Epithelial cell of prostate (primary cell): ENCODE measurements at regions not wholly inside any gene's neighbourhood (a gene's known extent, or its start where the extent isn't known, plus 50 kb on each side); places are given as distances from the start of the nearest gene placed in this dataset.

ENCODE experiments used
- DNase-seq: peaks from one replicate; pipeline ENCODE4 v3.0.0-alpha.2; 2011; ENCODE audit warnings: low read depth, low spot score
- H3K27ac ChIP-seq: fragments of 450-650 bp; 2 replicates; pipeline ENCODE4 v1.5.1; 2017; ENCODE audit warnings: mild to moderate bottlenecking

GRCh38 chr10:10786109-10787090 is 231.3 kb upstream of the CELF2 start:
- peak overlapping the region; percentile 85 for H3K27ac ChIP-seq
- peak; percentile 39 for DNase-seq

GRCh38 chr10:10787586-10787985 is 230.1 kb upstream of the CELF2 start:
- H3K27ac ChIP-seq: peak overlapping the region; percentile 85
- no peak for DNase-seq

DNA sequence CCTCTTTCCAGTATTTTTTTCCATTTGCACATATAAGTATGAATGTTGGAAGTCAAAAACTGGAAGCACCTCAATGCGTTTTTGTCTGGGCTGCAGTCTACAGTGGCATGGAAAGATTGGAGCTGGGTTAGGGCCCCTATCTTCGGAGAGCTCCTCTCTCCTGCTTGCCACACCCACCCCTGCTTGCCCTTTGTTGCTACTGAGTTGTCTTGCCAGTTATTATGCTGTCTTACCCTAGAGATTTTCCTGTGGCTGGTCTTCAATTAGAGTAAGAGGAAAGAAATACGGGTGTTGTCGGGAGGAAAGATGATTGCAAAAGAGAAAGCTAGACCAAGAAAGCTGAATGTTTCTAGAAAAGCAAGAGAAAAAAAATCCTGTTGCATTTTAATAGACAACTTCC is 228.9 kb upstream of the CELF2 start:
- DNase-seq: no peak
- H3K27ac ChIP-seq: no peak overlapping the region

DNA sequence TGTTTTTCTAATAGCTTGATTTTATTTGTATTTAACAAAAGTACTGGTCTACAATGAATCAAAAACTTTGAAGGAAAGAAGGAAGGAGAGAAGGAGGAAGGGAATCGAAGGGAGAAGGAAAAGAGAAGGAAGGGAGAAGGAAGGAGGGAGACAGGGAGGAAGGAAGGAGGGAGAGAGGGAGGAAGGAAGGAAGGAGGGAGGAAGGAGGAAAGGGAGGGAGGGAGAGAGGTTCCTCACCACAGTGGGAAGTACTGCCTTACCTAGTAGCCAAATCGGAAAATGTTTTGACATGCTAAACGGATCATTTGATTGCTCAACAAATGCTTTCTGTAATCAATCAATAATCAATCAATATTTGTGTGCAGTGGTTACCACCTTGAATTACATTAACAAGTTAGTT is 225.8 kb upstream of the CELF2 start:
- no peak for DNase-seq
- H3K27ac ChIP-seq: peak overlapping the region; percentile 90

DNA sequence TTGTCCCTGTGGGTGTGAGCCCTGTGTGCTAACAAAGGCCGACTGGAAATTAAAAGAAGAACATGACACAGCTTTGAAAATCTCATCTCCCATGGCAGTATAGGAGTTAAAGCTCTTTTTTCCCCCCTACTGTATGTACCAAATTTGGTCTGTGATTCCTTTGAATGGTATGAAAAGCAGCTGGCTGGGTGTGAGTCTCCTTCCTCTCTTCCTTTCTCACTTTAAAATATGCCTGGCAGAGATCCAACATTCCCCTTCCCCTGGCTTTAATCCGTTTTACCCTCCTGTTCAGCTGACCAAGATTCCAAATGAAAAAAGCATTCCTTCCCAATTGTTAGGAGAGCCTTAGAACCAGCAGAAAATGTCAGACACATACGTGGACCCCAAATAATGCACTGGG is 225.0 kb upstream of the CELF2 start:
- no peak for DNase-seq
- H3K27ac ChIP-seq: peak overlapping the region; percentile 90

DNA sequence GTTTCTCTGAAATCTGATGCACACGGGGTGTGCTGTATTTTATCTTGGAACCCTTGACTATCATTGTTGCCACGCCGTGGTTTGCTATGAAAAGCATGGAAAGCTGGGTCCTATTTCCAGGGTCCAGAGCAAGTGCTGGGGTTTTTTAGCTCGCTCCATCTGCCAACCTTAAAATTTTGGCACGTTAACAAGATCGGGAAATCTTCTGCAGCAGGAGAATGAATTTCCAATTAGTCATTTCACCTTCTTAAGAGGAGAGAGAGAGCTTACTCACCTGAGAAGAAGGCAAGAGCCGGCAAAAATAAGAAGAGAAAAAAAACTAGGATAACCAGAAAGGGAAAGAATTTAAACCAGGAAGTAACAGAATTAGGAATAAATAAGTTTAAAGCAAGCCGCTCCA is 223.6 kb upstream of the CELF2 start:
- peak; percentile 68 for DNase-seq
- H3K27ac ChIP-seq: peak overlapping the region; percentile 90

GRCh38 chr10:10794791-10795191 is 222.9 kb upstream of the CELF2 start:
- H3K27ac ChIP-seq: peak overlapping the region; percentile 90

GRCh38 chr10:10796061-10796773 is 221.5 kb upstream of the CELF2 start:
- peak overlapping the region; percentile 90 for H3K27ac ChIP-seq
- no peak for DNase-seq

More at GRCh38 chr10:10794791-10795191, 222.9 kb upstream of the CELF2 start:
- peak; percentile 70 for DNase-seq

- peak overlapping the region; percentile 90 for H3K27ac ChIP-seq
- DNase-seq: peak; percentile 50
Observed at GRCh38 chr10:10796774-10797415, 220.8 kb upstream of the CELF2 start.

DNA sequence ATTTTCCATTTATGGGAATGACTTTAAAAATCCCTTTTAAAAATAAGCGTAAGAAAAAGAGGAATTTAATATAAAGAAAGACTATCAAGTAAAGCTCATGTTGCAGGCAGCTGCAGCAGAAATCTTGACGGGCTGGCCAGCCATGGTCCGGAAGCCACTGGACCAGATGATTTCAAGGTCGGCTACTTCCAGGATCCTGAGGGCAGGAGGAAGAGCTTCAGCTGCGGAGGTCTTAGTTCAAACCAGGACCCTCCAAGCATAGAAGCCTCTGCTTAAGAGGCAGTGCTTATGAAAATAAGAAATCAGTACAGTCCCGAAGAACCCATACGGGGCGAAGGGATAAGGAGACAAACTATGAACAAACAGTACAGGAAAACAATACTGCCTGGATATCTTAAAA is 220.2 kb upstream of the CELF2 start:
- peak overlapping the region; percentile 90 for H3K27ac ChIP-seq
- DNase-seq: no peak

GRCh38 chr10:10798102-10798863 is 219.4 kb upstream of the CELF2 start:
- no peak for DNase-seq
- peak overlapping the region; percentile 90 for H3K27ac ChIP-seq

DNA sequence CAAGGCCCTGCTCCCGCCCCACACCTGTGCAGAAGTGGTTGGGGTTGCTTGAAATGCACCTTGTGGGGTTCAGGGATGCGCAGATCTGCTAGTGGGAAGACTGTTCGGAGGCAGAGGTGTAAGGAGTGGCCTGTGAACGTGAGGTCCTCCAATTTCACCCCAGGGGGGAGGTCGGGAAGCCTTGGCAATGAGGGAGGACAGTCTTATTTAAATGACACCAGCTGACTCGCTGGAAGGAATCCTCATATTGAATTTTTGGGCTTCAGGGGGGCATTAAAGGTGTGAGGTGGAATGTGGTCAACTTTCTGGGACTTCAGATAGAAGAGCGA is 218.8 kb upstream of the CELF2 start:
- DNase-seq: no peak
- H3K27ac ChIP-seq: peak overlapping the region; percentile 90

DNA sequence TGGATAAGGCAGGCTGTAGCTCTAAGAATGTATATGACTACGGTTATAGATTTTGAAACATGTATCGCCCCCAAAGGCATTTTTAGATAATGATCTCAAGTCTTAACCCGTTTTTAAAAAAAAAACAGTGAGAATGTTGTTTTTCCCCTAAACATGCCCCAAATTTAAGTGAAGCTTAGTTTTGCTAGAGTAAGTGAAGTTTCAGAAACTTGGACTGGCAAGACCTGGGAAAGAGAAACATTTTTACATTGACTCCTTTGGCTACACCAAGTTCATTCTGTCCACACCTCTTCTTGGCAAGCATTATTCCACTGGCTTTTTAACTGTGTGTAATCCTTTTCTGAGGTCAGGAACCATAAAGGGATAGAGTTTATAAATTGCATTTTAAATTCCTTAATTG is 216.7 kb upstream of the CELF2 start:
- H3K27ac ChIP-seq: no peak overlapping the region
- DNase-seq: no peak

DNA sequence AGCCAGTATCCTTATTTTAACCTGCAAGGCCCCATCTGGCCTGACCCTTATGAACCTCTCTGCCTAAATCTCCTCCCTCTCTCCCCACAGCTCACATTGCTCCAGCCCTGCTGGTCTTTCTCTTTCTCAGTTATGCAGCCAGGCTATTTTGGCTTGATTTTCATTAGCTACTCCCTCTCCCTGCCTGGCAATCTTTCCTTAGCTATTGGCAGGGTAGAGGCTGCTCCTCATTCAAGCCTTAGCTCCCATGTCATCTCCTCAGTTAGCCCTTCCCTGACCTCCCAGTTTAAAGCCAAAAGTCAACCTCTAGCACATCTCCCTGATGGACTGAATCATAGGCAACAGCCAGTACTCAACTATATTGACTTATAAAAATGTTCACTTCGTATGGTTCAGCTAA is 214.4 kb upstream of the CELF2 start:
- no peak for DNase-seq
- H3K27ac ChIP-seq: no peak overlapping the region

DNA sequence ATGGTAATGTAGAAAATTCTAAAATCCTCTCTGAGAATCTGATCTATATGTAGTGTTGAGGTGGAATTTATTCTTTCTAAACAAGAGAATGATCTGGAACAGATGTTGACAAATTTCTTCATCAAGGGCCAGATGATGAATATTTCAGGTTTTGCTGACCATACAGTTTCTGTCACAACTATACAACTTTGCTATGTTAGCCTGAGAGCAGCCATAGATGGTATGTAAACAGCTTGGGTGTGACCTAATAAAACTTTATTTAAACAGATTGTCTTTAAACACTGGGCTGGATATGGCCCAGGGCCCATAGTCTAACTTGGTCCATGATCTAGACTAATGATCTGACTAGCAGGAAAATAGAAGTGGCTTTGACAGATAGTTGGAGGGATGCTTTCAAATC is 213.6 kb upstream of the CELF2 start:
- DNase-seq: no peak
- H3K27ac ChIP-seq: no peak overlapping the region

DNA sequence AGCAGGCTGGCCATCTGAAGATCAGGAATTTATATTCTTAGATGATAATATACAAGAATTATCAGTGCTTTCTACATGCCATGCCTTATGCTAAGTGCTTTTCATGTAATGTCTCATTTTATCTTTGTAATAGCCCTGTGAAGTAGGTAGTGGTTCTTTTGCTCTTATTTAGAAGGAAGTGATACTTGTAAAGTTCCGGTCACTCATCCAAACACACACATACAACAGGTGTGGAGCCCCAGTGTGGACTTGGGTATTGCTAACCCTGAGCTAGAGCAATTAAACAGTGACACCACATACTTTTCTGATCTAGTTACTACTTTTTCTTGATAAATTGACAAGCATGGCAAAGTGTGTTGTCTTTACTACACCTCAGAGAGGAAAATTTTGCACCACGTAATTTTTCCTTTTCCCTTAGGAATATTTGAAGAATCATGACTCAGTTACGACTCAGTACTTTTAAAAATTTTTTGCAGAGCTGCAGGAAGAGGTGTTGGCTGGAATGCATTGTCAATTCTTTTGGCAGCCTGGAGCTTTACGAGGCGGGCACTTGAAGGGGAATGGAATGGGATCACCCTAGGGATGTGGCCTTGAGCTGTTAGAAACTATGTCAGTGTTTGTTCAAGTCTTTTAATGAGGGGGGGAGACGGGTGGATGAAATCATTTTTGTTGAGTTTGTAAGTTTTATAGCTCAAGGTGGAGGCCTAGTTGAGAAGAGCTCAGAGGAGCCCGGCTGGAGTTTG is 212.5 kb upstream of the CELF2 start:
- peak overlapping the region; percentile 76 for H3K27ac ChIP-seq
- peak; percentile 45 for DNase-seq

DNA sequence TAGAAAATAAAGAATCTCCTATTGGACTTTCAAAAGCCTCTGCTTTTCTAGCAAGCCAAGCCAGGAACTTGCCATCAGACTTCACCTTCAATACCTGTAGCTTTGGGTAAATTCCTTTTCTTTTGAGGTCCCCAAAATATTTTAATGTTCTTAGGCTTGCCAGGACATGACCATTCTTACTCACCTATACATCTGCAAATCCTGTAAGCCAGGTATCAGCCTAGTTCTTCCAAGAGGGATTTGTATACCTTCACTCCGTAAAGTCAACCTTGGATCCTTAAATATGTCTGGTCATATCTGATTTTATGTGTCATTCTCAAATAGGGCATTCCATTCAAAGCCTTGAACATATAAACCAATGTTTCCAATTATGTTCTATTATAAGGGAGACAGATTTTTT is 210.6 kb upstream of the CELF2 start:
- H3K27ac ChIP-seq: peak overlapping the region; percentile 76
- no peak for DNase-seq

DNA sequence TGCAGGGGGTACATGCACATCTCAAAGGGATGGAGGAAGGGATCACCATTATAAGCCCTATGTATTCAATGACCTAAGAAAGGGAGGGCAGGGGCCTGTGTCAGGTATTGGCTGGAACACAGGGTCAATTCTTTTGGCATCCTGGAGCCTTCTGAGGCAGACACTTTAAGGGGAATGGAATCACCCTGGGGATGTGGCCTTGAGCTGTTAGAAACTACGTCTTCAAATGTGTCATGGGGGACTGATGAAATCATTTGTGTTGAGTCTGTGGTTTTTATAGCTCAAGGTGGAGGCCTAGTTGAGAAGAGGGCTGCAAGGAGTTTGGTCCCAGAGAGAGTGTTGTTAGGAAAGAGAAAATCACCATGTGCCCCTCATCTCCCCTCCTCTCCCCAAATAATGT is 206.1 kb upstream of the CELF2 start:
- DNase-seq: no peak

DNA sequence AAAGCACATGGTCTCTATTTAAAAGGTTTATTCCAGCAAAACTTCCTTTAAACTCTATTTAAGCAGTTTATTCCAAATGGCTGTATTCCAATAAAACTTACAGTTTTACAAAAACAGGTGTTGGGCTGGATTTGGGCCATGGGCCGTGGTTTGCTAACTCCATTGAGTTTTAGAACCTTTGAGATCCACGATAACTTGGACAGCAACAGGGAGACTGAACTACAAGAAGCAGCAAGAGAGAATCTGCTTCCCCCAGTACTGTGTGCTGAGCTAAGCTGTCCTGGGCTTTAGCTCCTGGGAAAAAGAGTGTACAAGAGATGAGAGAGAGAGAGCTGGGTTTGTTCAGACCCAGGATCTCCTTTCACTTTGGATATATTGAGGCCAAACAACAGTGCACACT is 204.0 kb upstream of the CELF2 start:
- H3K27ac ChIP-seq: no peak overlapping the region
- DNase-seq: no peak

More for the DNA sequence above, 206.1 kb upstream of the CELF2 start:
- no peak overlapping the region for H3K27ac ChIP-seq

GRCh38 chr10:10814069-10814468 is 203.6 kb upstream of the CELF2 start:
- H3K27ac ChIP-seq: no peak overlapping the region
- DNase-seq: no peak
